Frontal cortex (tissue), 3 donors: ENCODE measurements at regions not wholly inside any gene's neighbourhood (a gene's known extent, or its start where the extent isn't known, plus 50 kb on each side); places are given as distances from the start of the nearest gene placed in this dataset.

Experiments used
- DNase-seq, 2 donors: peaks; one replicate each; pipeline ENCODE4 v3.0.0; 2012; ENCODE audit warnings: low spot score in 2 of 2
- FAIRE-seq: peaks from 2 replicates; lab custom pipeline; 2012; peaks lifted over from hg19 to GRCh38; lab: Jason Lieb, UNC
- donor health status: control.
- donor health status: control.
- donor health status: control.

DNA sequence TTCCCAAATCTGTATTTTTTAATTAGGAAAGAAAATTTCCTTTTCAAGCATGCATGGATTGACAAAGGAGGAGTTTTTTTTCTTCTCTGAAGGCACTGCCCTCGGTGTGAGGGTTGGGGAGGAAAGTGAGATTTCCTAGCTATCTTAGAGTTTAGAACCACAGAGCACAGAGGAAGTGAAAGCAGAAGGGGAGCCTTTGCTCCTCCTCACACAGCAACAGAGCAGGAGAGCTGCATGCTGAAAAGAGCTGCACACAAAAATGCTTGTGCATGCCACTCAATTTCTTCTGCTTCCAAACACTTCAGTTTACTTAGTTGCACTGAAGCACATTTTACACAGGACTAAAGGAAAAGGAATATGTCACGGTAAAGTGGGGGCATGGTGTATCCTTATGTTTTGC lies 308.1 kb downstream of the GPATCH2 start:
- DNase-seq, result no peak
- no peak for FAIRE-seq

DNA sequence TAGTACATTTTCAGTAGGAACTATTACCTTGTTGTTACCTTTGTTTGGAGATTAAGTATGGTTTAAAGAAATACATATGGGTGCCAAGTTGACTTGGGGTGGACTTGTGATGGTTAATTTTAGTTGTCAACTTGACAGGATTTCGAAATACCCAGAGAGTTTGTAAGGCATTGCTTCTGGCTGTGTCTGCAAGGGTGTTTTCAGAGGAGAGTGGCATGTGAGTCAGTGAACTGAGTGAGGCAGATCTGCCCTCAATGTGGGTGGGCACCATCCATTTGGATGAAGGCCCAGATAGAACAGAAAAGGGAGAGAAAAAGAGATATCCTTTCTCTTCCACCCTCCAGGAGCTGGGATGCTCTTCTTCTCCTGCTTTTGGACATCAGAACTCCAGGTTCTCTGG lies 315.5 kb downstream of the GPATCH2 start:
- DNase-seq (no peak), FAIRE-seq (no peak)

DNA sequence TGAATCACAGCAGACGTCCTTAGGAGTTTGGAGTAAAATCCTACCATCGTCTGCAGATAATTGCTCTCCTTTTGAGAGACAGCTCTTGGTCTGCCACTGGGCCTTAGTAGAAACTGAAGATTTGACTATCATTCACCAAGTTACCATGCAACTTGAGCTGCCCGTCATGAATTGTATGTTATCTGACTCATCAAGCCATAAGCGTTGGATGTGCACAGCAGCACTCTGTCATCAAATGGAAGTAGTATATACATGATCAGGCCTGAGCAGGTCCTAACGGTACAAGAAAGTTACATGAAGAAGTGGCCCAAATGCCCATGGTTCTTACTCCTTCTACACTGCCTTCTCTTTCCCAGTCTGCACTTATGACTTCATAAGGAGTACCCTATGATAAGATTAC lies 317.8 kb downstream of the GPATCH2 start:
- DNase-seq (no peak), FAIRE-seq (no peak)

GRCh38 chr1:217311766-217312165 lies 319.1 kb downstream of the GPATCH2 start:
- no peak for DNase-seq
- FAIRE-seq, result no peak

GRCh38 chr1:217311269-217311668 lies 319.6 kb downstream of the GPATCH2 start:
- no peak for DNase-seq
- no peak for FAIRE-seq

DNA sequence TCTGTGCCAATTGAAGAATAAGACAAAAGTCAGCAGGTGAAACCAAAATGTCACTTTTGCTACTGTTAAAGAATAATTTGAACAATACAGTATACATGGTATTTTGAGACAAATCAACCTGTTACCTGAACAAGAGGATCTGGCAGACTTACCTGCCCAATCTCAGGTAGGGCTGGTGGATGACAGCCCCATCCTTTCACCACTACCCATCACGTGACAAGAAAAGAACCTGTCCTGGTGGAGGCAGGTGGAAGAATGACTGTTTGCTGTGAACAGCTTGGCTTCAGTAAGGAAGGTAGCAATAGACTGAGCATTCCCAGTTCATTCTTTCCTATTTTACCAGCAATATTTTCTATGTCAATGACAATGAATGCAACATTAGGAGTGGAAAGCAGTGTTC lies 349.6 kb downstream of the GPATCH2 start:
- FAIRE-seq (no peak), DNase-seq (no peak)

- no peak for DNase-seq
- FAIRE-seq, result no peak
Measured at GRCh38 chr1:217275655-217276398, 355.1 kb downstream of the GPATCH2 start.

DNA sequence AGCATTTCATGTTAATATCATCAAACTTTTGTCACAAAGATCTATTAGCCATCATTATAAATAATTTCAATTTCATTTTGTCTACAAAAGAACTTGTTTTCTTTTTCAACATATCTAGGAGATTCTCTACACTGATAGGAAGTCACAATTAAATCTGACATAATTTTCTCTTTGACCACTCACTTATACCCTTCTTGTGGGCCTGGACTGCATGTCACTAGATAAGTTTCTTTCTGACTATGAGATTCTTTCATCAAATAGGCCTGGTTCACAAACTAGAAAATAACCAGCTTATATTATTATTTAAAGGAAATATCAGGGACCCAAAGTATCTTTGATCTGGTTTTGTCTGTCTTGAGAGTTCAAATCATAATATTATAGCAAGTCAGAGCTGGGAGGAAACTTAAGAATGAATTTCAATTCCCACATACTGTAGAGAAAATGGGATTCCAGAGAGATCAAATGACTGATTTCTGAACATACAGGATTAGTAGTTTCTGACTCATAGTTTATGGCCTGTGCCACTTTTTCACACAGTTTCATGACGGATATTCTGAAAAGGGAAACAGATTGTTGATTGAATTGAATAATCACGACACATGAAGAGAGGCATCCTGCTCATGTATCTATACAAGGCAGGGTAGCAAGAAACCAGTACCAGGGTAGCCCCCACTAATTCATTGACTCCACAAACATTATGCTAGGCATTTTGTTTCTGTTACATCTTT lies 355.8 kb downstream of the GPATCH2 start:
- DNase-seq (no peak), FAIRE-seq (no peak)

DNA sequence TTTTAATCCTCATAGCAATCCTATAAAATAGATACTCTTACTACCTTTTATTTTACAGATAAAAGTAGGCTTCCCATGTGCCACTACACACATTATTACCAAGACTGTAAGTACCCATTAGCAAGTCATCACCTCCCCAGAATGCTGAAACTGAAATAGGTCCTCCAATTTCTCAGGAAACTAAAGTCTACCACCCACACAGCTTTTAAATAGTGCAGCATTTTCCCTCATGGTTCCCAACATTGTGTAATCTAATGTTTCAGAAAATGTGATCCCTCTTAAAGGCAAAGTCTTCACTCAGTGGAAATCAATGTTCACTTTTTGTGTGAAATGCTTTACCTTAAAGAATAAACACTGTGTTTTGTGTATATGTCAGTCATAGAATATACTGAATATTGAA lies 356.5 kb downstream of the GPATCH2 start:
- DNase-seq, result no peak
- FAIRE-seq, result no peak

DNA sequence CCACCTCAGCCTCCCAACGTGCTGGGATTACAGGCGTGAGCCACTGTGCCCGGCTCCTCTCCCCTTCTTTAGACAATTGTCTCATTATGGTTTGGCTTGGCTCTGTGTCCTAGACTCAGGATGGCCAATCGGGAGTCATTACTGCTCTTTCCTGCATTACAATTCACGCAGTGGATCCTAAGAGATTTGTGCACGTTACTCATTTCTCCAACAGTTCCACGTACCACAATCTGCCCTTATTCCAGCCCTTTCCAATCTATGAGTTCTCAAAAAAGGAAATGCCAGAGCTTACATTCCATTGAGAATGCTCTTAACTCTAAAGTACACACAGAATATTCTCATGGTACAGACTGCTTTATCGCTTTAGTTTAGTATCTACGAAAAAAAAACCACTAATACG lies 357.0 kb downstream of the GPATCH2 start:
- DNase-seq (no peak), FAIRE-seq (no peak)

GRCh38 chr1:217272385-217272784 lies 358.5 kb downstream of the GPATCH2 start:
- DNase-seq, result no peak
- no peak for FAIRE-seq

DNA sequence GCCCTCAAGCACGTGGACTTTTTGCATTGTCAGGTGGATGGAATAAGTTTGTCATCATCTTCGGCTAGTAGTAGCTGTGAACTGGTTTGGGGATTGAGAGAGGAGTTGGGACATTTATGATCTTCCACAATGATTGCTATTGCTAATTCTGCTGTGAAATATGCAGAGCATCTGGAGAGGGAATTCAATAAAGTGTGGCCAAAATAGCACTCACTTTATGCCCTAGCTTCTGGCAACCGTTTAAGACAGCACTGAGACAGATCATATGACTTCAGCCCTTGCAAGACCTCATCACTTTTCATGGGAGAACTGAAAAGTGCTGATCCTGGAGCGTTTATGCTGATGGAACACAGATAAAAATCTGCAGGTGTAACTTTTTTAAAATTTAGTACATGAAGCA lies 360.8 kb downstream of the GPATCH2 start:
- FAIRE-seq (no peak), DNase-seq (no peak)

DNA sequence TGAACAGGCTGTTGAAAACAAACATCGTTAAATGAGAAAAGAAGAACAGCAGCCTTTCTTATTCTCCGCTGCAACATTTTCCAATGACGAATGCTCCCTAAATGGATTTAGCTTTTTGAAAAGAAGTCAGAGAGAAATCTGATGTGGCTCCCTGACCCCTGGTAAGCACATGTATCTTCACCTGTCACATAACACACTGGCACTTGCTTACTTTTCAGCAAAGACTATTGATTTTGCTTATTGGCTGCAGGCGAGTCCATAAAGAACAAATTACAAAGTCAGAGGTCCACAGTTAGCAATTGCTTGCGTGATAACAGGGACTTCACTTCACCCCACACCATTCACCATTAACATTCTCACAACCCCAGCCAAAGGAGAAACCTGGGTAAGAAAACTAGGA lies 362.8 kb downstream of the GPATCH2 start:
- FAIRE-seq, result no peak
- no peak for DNase-seq

DNA sequence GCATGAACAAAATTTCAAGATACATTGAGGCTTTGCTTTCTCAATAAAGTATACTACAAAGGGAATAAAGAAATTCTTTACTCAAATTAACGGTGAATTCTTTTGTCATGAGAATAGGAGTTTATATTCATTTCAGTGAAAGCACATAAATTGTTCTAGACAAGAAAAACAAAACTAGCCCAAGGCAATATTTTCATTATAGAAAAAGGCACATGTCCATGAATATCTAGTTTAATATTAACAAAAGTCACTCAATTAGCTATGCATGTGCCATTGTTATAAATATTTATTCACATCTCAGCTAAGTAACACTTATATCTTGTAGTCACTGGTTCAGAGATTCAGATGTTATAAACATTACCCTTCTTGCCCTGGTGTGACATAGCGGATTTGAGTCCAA lies 369.3 kb downstream of the GPATCH2 start:
- DNase-seq (no peak), FAIRE-seq (no peak)

DNA sequence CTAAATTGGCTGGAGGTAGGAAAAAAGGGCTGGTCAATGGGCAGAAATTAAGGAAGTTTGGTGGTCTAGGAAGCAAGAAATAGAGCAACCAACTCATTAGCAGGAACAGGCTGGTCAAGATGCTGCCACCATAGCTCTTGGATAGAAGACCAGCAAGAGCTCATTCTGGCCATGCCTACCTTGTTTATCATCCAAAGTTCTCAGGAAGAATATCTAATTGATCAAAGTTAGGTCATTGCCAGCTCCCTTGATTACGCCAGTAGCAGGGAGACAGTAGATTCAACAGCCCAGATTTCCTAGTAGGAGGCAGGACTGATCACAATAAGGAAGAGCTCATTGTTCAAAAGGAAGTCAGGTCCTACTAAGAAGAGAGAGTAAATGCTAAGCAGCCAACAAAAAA lies 370.2 kb downstream of the GPATCH2 start:
- DNase-seq (no peak), FAIRE-seq (no peak)

- FAIRE-seq (no peak), DNase-seq (no peak)
Measured at GRCh38 chr1:217253985-217254384, 376.9 kb downstream of the GPATCH2 start.

GRCh38 chr1:217253351-217253750 lies 377.5 kb downstream of the GPATCH2 start:
- DNase-seq (no peak), FAIRE-seq (no peak)

DNA sequence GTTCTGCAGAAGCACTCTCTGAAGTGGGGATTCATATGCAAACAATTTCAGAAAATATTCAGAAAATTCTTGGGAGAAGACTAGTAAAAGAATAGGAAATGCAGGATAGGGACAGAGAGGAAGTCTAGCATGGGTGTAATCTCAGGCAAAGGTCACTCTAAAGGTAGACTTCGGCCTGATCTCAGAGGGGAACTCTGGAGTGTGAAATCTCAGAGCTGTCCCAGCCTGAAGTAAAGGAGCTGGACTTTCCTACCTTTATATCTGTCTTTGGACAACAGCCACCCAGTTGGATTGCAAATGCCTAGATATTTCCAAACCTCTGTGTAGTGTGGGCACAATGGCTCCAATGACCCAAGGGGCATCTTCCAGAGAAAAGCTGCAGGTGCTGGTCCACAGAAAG lies 379.8 kb downstream of the GPATCH2 start:
- DNase-seq (no peak), FAIRE-seq (no peak)

DNA sequence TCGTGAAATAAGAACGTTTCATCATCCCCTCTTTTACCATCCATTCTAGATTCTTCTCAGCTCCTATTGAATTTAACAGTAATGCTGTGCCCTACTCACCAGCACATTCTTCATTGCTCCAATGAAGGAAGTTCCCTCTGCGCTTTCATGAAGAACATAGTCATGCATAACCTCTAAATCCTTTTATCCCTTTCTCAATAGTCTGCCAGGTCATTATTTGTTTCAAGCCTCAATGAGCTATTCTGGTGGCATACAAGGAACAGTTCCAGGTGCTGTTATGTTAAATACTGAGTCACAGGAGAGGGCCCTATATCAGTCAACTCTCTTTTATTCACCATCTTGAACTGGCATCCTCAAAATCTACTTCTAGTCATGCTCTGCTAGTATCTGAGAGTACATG lies 381.0 kb downstream of the GPATCH2 start:
- FAIRE-seq, result no peak
- DNase-seq, result no peak

- FAIRE-seq (no peak), DNase-seq (no peak)
Measured at GRCh38 chr1:217244971-217245370, 385.9 kb downstream of the GPATCH2 start.

DNA sequence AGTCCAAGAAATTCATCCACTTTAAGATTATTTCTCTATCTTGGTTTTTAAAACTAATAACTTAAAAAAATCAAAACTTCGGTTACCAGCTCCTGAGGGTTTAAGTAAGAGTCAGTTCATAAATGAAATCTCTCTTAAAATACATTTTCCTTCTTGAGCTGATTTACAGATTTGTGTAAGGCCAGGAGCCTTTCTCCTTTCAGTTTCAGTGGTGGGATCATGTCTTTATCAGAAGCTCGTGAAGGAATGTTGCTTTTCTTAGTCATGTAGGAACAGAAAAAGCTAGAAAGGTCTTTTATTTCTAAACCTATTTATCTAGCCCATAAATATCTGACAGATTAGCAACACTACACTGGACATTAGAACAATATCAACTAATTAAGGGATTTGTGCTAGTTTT lies 390.2 kb downstream of the GPATCH2 start:
- DNase-seq, result no peak
- FAIRE-seq, result no peak

DNA sequence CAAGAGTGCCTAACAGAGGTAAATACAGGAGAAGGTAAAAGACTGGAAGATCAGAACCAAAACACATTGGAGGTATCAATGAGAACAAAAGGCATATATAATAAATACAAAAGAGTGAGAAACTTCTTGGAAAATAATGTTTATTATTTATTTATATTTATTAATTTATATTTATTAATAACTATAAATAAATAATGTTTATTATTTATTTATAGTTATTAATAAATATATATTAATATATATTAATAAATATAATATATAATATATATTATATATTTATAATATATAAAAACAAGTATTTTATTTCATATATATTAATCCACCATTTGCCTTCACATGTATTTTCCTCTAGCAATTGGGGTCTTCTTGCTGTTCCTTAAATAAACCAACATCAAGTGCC lies 391.9 kb downstream of the GPATCH2 start:
- no peak for FAIRE-seq

More for the DNA sequence above, 391.9 kb downstream of the GPATCH2 start:
- no peak for DNase-seq
